GM19324 (cell line): ENCODE measurements at regions not wholly inside any gene's neighbourhood (a gene's known extent, or its start where the extent isn't known, plus 50 kb on each side); places are given as distances from the start of the nearest gene placed in this dataset.
"Not testable (repeated sequence)": the region's sequence is repeated elsewhere in the genome, so short reads cannot be mapped to it uniquely, and the experiment has no call there.

Experiments
- ATAC-seq: cut with Tn5 transposase; IDR thresholded peaks from one replicate; pipeline ENCODE4 v1.9.1; 2021; ENCODE audit warnings: mild to moderate bottlenecking, moderate library complexity; ENCODE audit not compliant: unreplicated experiment, low FRiP score

- no peak for ATAC-seq
Observed at GRCh38 chr12:67716817-67717216, 68.3 kb downstream of the DYRK2 start.

- ATAC-seq = not testable (repeated sequence)
Observed at GRCh38 chr12:67719303-67719702, 70.8 kb downstream of the DYRK2 start.

GRCh38 chr12:67720351-67720856 is 71.9 kb downstream of the DYRK2 start:
- ATAC-seq = no peak

- ATAC-seq = no peak
Observed at GRCh38 chr12:67721248-67721647, 72.7 kb downstream of the DYRK2 start.

GRCh38 chr12:67722296-67722695 is 73.8 kb downstream of the DYRK2 start:
- ATAC-seq = no peak

GRCh38 chr12:67726868-67727267 is 78.3 kb downstream of the DYRK2 start:
- ATAC-seq = no peak

- no peak for ATAC-seq
Observed at GRCh38 chr12:67727702-67728666, 79.4 kb downstream of the DYRK2 start.

GRCh38 chr12:67732857-67733256 is 84.3 kb downstream of the DYRK2 start:
- no peak for ATAC-seq

GRCh38 chr12:67735868-67736267 is 87.3 kb downstream of the DYRK2 start:
- ATAC-seq = no peak

- no peak for ATAC-seq
Observed at GRCh38 chr12:67740711-67741110, 92.2 kb downstream of the DYRK2 start.

- no peak for ATAC-seq
Observed at GRCh38 chr12:67741270-67741669, 92.7 kb downstream of the DYRK2 start.

- no peak for ATAC-seq
Observed at GRCh38 chr12:67742461-67742860, 93.9 kb downstream of the DYRK2 start.

- ATAC-seq = no peak
Observed at GRCh38 chr12:67747869-67748742, 99.6 kb downstream of the DYRK2 start.

- no peak for ATAC-seq
Observed at GRCh38 chr12:67748743-67749040, 100.1 kb downstream of the DYRK2 start.

GRCh38 chr12:67750513-67751183 is 102.1 kb downstream of the DYRK2 start:
- ATAC-seq = no peak

GRCh38 chr12:67751381-67751928 is 102.9 kb downstream of the DYRK2 start:
- ATAC-seq = no peak

GRCh38 chr12:67752226-67752732 is 103.7 kb downstream of the DYRK2 start:
- no peak for ATAC-seq

- ATAC-seq = no peak
Observed at GRCh38 chr12:67754933-67755697, 106.6 kb downstream of the DYRK2 start.

GRCh38 chr12:67757651-67758050 is 109.1 kb downstream of the DYRK2 start:
- ATAC-seq = no peak
